Lower leg skin (tissue), 4 donors: ENCODE measurements at regions not wholly inside any gene's neighbourhood (a gene's known extent, or its start where the extent isn't known, plus 50 kb on each side); places are given as distances from the start of the nearest gene placed in this dataset.
"Not testable (repeated sequence)": the region's sequence is repeated elsewhere in the genome, so short reads cannot be mapped to it uniquely, and the experiment has no call there.

Experiments
- DNase-seq, 2 donors: peaks; one replicate each; pipeline ENCODE4 v3.0.0-alpha.2; 2019; ENCODE audit warnings: low spot score in 2 of 2
- H3K4me3 ChIP-seq: fragments of 200-600 bp; sonication (generic); 2 replicates; pipeline ENCODE4 v1.5.1; 2017; ENCODE audit warnings: mild to moderate bottlenecking, low read depth; ENCODE audit not compliant: poor library complexity, severe bottlenecking
- CTCF ChIP-seq, 3 donors: fragments of 450-650 bp; IDR thresholded peaks; one replicate each; pipeline ENCODE4 v1.5.1; 2016; ENCODE audit warnings: antibody characterized with exemption in 3 of 3, mild to moderate bottlenecking in 3 of 3, moderate library complexity in 2 of 3
- POLR2A ChIP-seq, 2 donors: fragments of 450-650 bp; IDR thresholded peaks; one replicate each; pipeline ENCODE4 v1.6.1; 2016 to 2017; ENCODE audit warnings: antibody characterized with exemption in 2 of 2, mild to moderate bottlenecking in 1 of 2, moderate library complexity in 1 of 2
- WGBS, 2 donors: methylation state at CpG; one replicate each; pipeline ENCODE4 v1.1.5; 2018; 5-methylcytosine and 5-hydroxymethylcytosine counted together
- intact Hi-C: fragments of 100-400 bp; cut with DNase I; formaldehyde crosslinking; loops from one replicate; pipeline ENCODE4 v1.15.0; 2023; ENCODE audit warnings: low total_unique reads

GRCh38 chr6:159522877-159523547 lies 170.0 kb downstream of the SOD2 start:
- no peak for TF ChIP-seq CTCF (IDR thresholded peaks at IDR 0.05)
- no peak for TF ChIP-seq POLR2A (IDR thresholded peaks at IDR 0.05)
- WGBS, 2 donors, result 85 to 87% methylated on average over 4 of the region's 4 CpGs
- H3K4me3 ChIP-seq, result no peak overlapping the region
- intact Hi-C loops, result no loop called here
- DNase-seq, result no peak

GRCh38 chr6:159521962-159522361 lies 171.1 kb downstream of the SOD2 start:
- intact Hi-C loops, result no loop called here
- TF ChIP-seq POLR2A (IDR thresholded peaks at IDR 0.05) (no peak), CTCF (IDR thresholded peaks at IDR 0.05) (no peak)
- no peak overlapping the region for H3K4me3 ChIP-seq
- no peak for DNase-seq

GRCh38 chr6:159520002-159520401 lies 173.0 kb downstream of the SOD2 start:
- intact Hi-C loops, result no loop called here

GRCh38 chr6:159515811-159516210 lies 177.2 kb downstream of the SOD2 start:
- DNase-seq, intact Hi-C loops, H3K4me3 ChIP-seq: not testable (repeated sequence)
- 93 to 96% methylated on average over 3 of the region's 3 CpGs for WGBS, 2 donors

More at GRCh38 chr6:159520002-159520401, 173.0 kb downstream of the SOD2 start:
- no peak overlapping the region for H3K4me3 ChIP-seq
- TF ChIP-seq POLR2A (IDR thresholded peaks at IDR 0.05) (no peak), CTCF (IDR thresholded peaks at IDR 0.05) (no peak)
- DNase-seq, result no peak

GRCh38 chr6:159513914-159514313 lies 179.1 kb downstream of the SOD2 start:
- no peak for DNase-seq
- no peak overlapping the region for H3K4me3 ChIP-seq
- intact Hi-C loops, result no loop called here
- 14 to 19% methylated on average over 2 of the region's 2 CpGs for WGBS, 2 donors
- TF ChIP-seq POLR2A (IDR thresholded peaks at IDR 0.05) (no peak), CTCF (IDR thresholded peaks at IDR 0.05) (no peak)

GRCh38 chr6:159513074-159513720 lies 179.8 kb downstream of the SOD2 start:
- WGBS, 2 donors, result 86 to 90% methylated on average over 7 of the region's 7 CpGs
- intact Hi-C loops, result no loop called here
- DNase-seq, result no peak
- no peak overlapping the region for H3K4me3 ChIP-seq
- TF ChIP-seq CTCF (IDR thresholded peaks at IDR 0.05) (no peak), POLR2A (IDR thresholded peaks at IDR 0.05) (no peak)
